Upper lobe of right lung (tissue), 1 donor: ENCODE measurements at regions not wholly inside any gene's neighbourhood (a gene's known extent, or its start where the extent isn't known, plus 50 kb on each side); places are given as distances from the start of the nearest gene placed in this dataset.

Source experiments
- ATAC-seq: fragments of 200-7000 bp; cut with Tn5 transposase; one replicate; pipeline ENCODE4 v1.9.1; 2020; ENCODE audit warnings: mild to moderate bottlenecking, moderate library complexity
- DNase-seq: peaks from one replicate; pipeline ENCODE4 v3.0.0-alpha.2; 2020
- H3K27ac ChIP-seq: fragments of 200-600 bp; one replicate; pipeline ENCODE4 v1.8.0; 2022
- H3K27me3 ChIP-seq: fragments of 200-600 bp; one replicate; pipeline ENCODE4 v1.8.0; 2022; ENCODE audit warnings: mild to moderate bottlenecking
- H3K36me3 ChIP-seq: fragments of 200-600 bp; one replicate; pipeline ENCODE4 v1.8.0; 2022
- H3K4me1 ChIP-seq: fragments of 200-600 bp; one replicate; pipeline ENCODE4 v1.8.0; 2022
- H3K4me3 ChIP-seq: fragments of 200-600 bp; one replicate; pipeline ENCODE4 v1.8.0; 2022; ENCODE audit warnings: mild to moderate bottlenecking
- H3K9me3 ChIP-seq: fragments of 200-600 bp; one replicate; pipeline ENCODE4 v1.8.0; 2022
- CTCF ChIP-seq: fragments of 200-600 bp; IDR thresholded peaks from one replicate; pipeline ENCODE4 v1.8.0; 2022; ENCODE audit warnings: antibody characterized with exemption
- intact Hi-C: fragments of 100-400 bp; cut with DNase I; formaldehyde crosslinking; loops from one replicate; pipeline ENCODE4 v1.11.0; 2022
- donor health status: DM: no; HTN: yes; CAD: no; lungs with severe emphysema.

DNA sequence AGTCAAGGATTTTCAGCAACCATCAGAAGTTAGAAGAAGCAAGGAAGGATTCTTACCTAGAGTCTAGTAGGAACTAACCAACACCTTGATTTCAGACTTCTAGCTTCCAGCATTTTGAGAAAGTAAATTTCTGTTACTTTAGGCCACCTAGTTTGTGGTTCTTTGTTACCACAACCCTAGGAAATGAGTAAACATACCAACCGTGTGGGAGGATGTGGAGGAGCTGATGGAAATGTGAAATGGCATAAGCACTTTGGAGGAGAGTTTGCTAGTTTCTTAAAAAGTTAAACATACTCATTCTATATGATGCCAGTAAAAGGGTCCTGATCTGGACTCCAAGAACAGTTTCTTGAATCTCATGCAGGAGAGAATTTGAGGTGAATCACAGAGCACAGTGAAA lies 679.4 kb downstream of the PDHA2 start:
- no peak for ATAC-seq
- Histone ChIP-seq H3K4me3 (no peak overlapping the region), H3K9me3 (no peaks in the 10 kb centered on the region), H3K27ac (no peak overlapping the region), H3K4me1 (no peaks in the 10 kb centered on the region), H3K36me3 (no peaks in the 10 kb centered on the region), H3K27me3 (no peaks in the 10 kb centered on the region)
- no peak for DNase-seq
- intact Hi-C loops = no loop called here
- no peak for TF ChIP-seq CTCF

GRCh38 chr4:96521046-96521536 lies 681.2 kb downstream of the PDHA2 start:
- H3K27me3 ChIP-seq = no peaks in the 10 kb centered on the region
- no peak for DNase-seq
- no peaks in the 10 kb centered on the region for H3K36me3 ChIP-seq
- H3K4me1 ChIP-seq = no peaks in the 10 kb centered on the region
- H3K4me3 ChIP-seq = no peak overlapping the region
- H3K9me3 ChIP-seq = no peaks in the 10 kb centered on the region
- intact Hi-C loops = no loop called here
- peak; percentile 38 for ATAC-seq
- TF ChIP-seq CTCF = no peak
- H3K27ac ChIP-seq = no peak overlapping the region

GRCh38 chr4:96523611-96524010 lies 683.7 kb downstream of the PDHA2 start:
- ATAC-seq (no peak), DNase-seq (no peak)
- no peak overlapping the region for H3K27ac ChIP-seq
- H3K4me1 ChIP-seq = no peaks in the 10 kb centered on the region
- H3K4me3 ChIP-seq = no peak overlapping the region
- no peaks in the 10 kb centered on the region for H3K36me3 ChIP-seq
- no peak for TF ChIP-seq CTCF
- no peaks in the 10 kb centered on the region for H3K27me3 ChIP-seq
- intact Hi-C loops = no loop called here
- no peaks in the 10 kb centered on the region for H3K9me3 ChIP-seq

DNA sequence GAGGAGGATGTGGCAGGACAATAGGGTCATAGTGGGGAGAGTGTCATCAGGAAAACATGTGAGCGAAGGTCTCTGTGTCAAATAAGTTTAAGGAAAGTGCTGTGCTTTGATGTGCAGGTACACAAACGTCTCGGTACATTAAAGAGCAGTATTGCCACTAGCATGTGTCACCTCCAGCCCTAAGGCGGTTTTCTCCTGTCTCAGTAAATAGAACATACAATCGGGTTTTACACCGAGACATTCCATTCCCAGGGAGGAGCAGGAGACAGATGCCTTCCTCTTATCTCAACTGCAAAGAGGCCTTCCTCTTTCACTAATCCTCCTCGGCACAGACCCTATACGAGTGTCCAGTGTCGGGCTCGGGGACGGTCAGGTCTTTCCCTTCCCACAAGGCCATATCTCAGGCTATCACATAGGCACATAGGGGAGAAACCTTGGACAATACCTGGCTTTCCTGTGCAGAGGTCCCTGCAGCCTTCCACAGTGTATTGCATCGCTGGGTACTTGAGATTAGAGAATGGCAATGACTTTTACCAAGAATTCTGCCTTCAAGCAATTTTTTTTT lies 684.5 kb downstream of the PDHA2 start:
- intact Hi-C loops = no loop called here
- ATAC-seq = no peak
- no peaks in the 10 kb centered on the region for H3K36me3 ChIP-seq
- H3K4me3 ChIP-seq = no peak overlapping the region
- H3K27me3 ChIP-seq = no peaks in the 10 kb centered on the region
- H3K9me3 ChIP-seq = no peaks in the 10 kb centered on the region
- H3K27ac ChIP-seq = no peak overlapping the region
- TF ChIP-seq CTCF = no peak
- DNase-seq = no peak
- H3K4me1 ChIP-seq = no peaks in the 10 kb centered on the region

DNA sequence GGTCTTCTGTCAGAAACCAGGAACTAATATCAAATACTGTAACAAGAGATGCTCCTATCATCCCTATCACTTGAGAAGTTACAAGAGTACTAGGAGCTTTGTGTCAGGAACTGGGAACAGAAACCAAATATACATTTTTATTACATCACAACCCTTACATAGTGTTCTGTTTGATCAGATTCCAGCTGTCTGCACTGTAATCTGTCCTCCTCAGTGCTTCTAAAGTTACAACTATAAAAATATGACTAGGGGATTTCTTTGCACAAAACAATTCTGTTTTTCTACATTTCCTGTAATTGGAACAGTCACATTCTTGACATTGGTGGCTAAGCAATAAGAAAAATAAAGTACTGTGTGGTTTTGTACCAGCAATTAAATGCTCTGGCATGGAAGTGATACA lies 686.0 kb downstream of the PDHA2 start:
- H3K27me3 ChIP-seq = no peaks in the 10 kb centered on the region
- intact Hi-C loops = no loop called here
- H3K36me3 ChIP-seq = no peaks in the 10 kb centered on the region
- no peak overlapping the region for H3K4me3 ChIP-seq
- DNase-seq (no peak), ATAC-seq (no peak)
- no peak for TF ChIP-seq CTCF
- no peaks in the 10 kb centered on the region for H3K9me3 ChIP-seq
- no peaks in the 10 kb centered on the region for H3K4me1 ChIP-seq
- no peak overlapping the region for H3K27ac ChIP-seq

GRCh38 chr4:96526625-96527024 lies 686.7 kb downstream of the PDHA2 start:
- ATAC-seq (no peak), DNase-seq (no peak)
- Histone ChIP-seq H3K27ac (no peak overlapping the region), H3K4me1 (no peaks in the 10 kb centered on the region), H3K36me3 (no peaks in the 10 kb centered on the region), H3K4me3 (no peak overlapping the region), H3K9me3 (no peaks in the 10 kb centered on the region), H3K27me3 (no peaks in the 10 kb centered on the region)
- no peak for TF ChIP-seq CTCF
- intact Hi-C loops = no loop called here
